ENCODE measurements at regions not wholly inside any gene's neighbourhood (a gene's known extent, or its start where the extent isn't known, plus 50 kb on each side); places are given as distances from the start of the nearest gene placed in this dataset.

GRCh38 chr10:29722777-29723176 lies 88.0 kb upstream of the SVIL start:
- TF ChIP-seq POLR2A (IDR thresholded peaks at IDR 0.05) (no peak), CTCF (IDR thresholded peaks at IDR 0.05) (no peak)

All from thyroid gland (tissue), 4 donors.